ENCODE measurements at regions not wholly inside any gene's neighbourhood (a gene's known extent, or its start where the extent isn't known, plus 50 kb on each side); places are given as distances from the start of the nearest gene placed in this dataset.

DNA sequence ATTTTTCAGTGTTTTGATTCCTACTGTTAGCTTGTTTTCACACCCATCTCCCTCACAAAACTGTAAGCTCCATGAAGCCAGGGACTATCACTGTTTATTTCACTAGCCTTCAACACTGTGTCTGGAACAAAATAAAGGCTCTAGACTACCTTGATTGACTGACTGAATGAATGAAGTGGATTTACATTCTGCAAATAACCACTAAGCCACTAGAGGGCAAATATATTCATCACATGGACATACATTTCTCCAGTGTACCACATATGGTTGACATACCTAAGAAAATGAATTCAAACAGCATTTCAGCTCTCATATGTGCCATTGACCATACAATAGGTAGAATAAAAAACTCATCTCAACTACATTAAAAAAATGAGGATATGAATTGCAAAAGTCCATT lies 185.9 kb downstream of the RAB11FIP2 start:
- no peaks in the 10 kb centered on the region for H3K4me1 ChIP-seq (ENCODE audit: control insufficient read depth in 1 of 2, insufficient read depth in 2 of 2, low read length in 2 of 2)
- ChIA-PET CTCF (interaction anchor here (1.1 to 1.7 kb wide), 4 partner anchors 10 to 380 kb away, joined by 3 to 4 read pairs (median 3); no protein-coding TSS in a partner anchor), POLR2A (no interaction called here), RAD21 (ENCODE audit: low non-redundant PET in 1 of 2, low total read pairs in 2 of 2, uncharacterized antibody in 2 of 2, unreplicated experiment in 2 of 2) (no interaction called here)
- H2AFZ ChIP-seq (ENCODE audit: low read depth, low read length, poor library complexity, severe bottlenecking), result no peak overlapping the region
- H3K4me3 ChIP-seq (replicated peaks in 1 of 2; ENCODE audit: low read depth in 1 of 2, low read length in 2 of 2), result no peak overlapping the region
- ATAC-seq (peak; percentile 89), DNase-seq (ENCODE audit: low read depth, low spot score) (peak; percentile 44)
- H3K9me2 ChIP-seq (ENCODE audit: insufficient read depth), result no peaks in the 10 kb centered on the region
- no peaks in the 10 kb centered on the region for H4K20me1 ChIP-seq (ENCODE audit: insufficient read depth)
- no peak overlapping the region for H3K4me2 ChIP-seq (ENCODE audit: low read length)
- no peaks in the 10 kb centered on the region for H3K36me3 ChIP-seq (ENCODE audit: control insufficient read depth in 1 of 2, insufficient read depth in 2 of 2, low read length in 2 of 2)
- no peaks in the 10 kb centered on the region for H3K9me3 ChIP-seq (ENCODE audit: control insufficient read depth in 1 of 2, insufficient read depth in 1 of 2, low read depth in 1 of 2, low read length in 2 of 2)
- TF ChIP-seq RAD21 (IDR thresholded peaks at IDR 0.05; ENCODE audit: low read depth) (peak; percentile 61), EGR1 (IDR thresholded peaks at IDR 0.05; ENCODE audit: low read depth) (no peak)
- TF ChIP-seq, protein P1, sequence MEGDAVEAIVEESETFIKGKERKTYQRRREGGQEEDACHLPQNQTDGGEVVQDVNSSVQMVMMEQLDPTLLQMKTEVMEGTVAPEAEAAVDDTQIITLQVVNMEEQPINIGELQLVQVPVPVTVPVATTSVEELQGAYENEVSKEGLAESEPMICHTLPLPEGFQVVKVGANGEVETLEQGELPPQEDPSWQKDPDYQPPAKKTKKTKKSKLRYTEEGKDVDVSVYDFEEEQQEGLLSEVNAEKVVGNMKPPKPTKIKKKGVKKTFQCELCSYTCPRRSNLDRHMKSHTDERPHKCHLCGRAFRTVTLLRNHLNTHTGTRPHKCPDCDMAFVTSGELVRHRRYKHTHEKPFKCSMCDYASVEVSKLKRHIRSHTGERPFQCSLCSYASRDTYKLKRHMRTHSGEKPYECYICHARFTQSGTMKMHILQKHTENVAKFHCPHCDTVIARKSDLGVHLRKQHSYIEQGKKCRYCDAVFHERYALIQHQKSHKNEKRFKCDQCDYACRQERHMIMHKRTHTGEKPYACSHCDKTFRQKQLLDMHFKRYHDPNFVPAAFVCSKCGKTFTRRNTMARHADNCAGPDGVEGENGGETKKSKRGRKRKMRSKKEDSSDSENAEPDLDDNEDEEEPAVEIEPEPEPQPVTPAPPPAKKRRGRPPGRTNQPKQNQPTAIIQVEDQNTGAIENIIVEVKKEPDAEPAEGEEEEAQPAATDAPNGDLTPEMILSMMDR (IDR thresholded peaks at IDR 0.05 in 2 of 3, conservative IDR thresholded peaks at IDR 0.05 in 1 of 3; ENCODE audit: borderline replicate concordance in 1 of 3, insufficient read depth in 1 of 3, low read depth in 2 of 3, low read length in 2 of 3), result peak; percentile 43 to 76 (median 63)
- no TSS peak for BruUV-seq (replicated peaks)
- no peak overlapping the region for H3K27ac ChIP-seq (ENCODE audit: low read depth, low read length)
- intact Hi-C loops (cut with micrococcal nuclease), result loop anchor here (2.0 kb wide), 2 partner anchors 246 to 380 kb away; no protein-coding TSS in a partner anchor
- peaks cover 50% of the 10 kb centered on the region for H3K27me3 ChIP-seq (ENCODE audit: insufficient read depth, low read length)
- no peaks in the 10 kb centered on the region for H3K79me2 ChIP-seq (ENCODE audit: insufficient read depth, low read length)
- H3K9ac ChIP-seq (ENCODE audit: low read length), result no peak overlapping the region

DNA sequence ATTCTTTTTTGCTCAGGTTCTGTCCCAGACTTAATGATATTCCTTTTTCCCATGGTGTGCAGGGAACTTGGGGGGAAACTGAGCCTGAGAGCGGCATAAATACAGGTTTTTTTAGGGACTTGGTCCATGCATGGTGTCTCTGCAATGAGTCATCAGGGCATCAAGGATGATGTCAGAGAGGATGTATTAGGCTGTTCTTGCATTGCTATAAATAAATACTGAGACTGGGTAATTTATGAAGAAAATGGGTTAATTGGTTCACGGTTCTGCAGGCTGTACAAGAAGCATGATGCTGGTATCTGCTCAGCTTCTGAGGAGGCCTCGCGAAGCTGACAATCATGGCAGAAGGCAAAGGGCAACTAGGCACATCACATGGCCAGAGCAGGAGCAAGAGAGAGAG lies 185.4 kb downstream of the RAB11FIP2 start:
- peaks cover 55% of the 10 kb centered on the region for H3K27me3 ChIP-seq (ENCODE audit: insufficient read depth, low read length)
- no peaks in the 10 kb centered on the region for H3K79me2 ChIP-seq (ENCODE audit: insufficient read depth, low read length)
- RAD21 ChIA-PET (ENCODE audit: low non-redundant PET in 1 of 2, low total read pairs in 2 of 2, uncharacterized antibody in 2 of 2, unreplicated experiment in 2 of 2), result no interaction called here
- DNase-seq (ENCODE audit: low read depth, low spot score) (no peak), ATAC-seq (no peak)
- CTCF ChIA-PET, result interaction anchor here (1.1 to 1.4 kb wide), 3 partner anchors 245 to 379 kb away, joined by 3 read pairs; no protein-coding TSS in a partner anchor
- no peak overlapping the region for H3K4me3 ChIP-seq (replicated peaks in 1 of 2; ENCODE audit: low read depth in 1 of 2, low read length in 2 of 2)
- BruUV-seq (replicated peaks), result no TSS peak
- POLR2A ChIA-PET, result no interaction called here
- no peaks in the 10 kb centered on the region for H4K20me1 ChIP-seq (ENCODE audit: insufficient read depth)
- H3K4me1 ChIP-seq (ENCODE audit: control insufficient read depth in 1 of 2, insufficient read depth in 2 of 2, low read length in 2 of 2), result no peaks in the 10 kb centered on the region
- H3K27ac ChIP-seq (ENCODE audit: low read depth, low read length), result no peak overlapping the region
- H3K4me2 ChIP-seq (ENCODE audit: low read length), result no peak overlapping the region
- no peak overlapping the region for H3K9ac ChIP-seq (ENCODE audit: low read length)
- H3K9me3 ChIP-seq (ENCODE audit: control insufficient read depth in 1 of 2, insufficient read depth in 1 of 2, low read depth in 1 of 2, low read length in 2 of 2), result no peaks in the 10 kb centered on the region
- H3K36me3 ChIP-seq (ENCODE audit: control insufficient read depth in 1 of 2, insufficient read depth in 2 of 2, low read length in 2 of 2), result no peaks in the 10 kb centered on the region
- intact Hi-C loops (cut with micrococcal nuclease), result loop anchor here (2.0 kb wide), 2 partner anchors 245 to 379 kb away; no protein-coding TSS in a partner anchor
- no peak overlapping the region for H2AFZ ChIP-seq (ENCODE audit: low read depth, low read length, poor library complexity, severe bottlenecking)
- H3K9me2 ChIP-seq (ENCODE audit: insufficient read depth), result no peaks in the 10 kb centered on the region
- no peak for TF ChIP-seq SIN3A (IDR thresholded peaks at IDR 0.05; ENCODE audit: low read depth)
- no peak for TF ChIP-seq CBX3 (IDR thresholded peaks at IDR 0.05; ENCODE audit: low read depth)
- TF ChIP-seq RAD21 (IDR thresholded peaks at IDR 0.05; ENCODE audit: low read depth), result no peak
- no peak for TF ChIP-seq SRF (IDR thresholded peaks at IDR 0.05; ENCODE audit: low read depth)
- no peak for TF ChIP-seq ZFX (IDR thresholded peaks at IDR 0.05)
- no peak for TF ChIP-seq ELF1 (IDR thresholded peaks at IDR 0.05; ENCODE audit: borderline replicate concordance, low read depth)
- TF ChIP-seq, protein P2, sequence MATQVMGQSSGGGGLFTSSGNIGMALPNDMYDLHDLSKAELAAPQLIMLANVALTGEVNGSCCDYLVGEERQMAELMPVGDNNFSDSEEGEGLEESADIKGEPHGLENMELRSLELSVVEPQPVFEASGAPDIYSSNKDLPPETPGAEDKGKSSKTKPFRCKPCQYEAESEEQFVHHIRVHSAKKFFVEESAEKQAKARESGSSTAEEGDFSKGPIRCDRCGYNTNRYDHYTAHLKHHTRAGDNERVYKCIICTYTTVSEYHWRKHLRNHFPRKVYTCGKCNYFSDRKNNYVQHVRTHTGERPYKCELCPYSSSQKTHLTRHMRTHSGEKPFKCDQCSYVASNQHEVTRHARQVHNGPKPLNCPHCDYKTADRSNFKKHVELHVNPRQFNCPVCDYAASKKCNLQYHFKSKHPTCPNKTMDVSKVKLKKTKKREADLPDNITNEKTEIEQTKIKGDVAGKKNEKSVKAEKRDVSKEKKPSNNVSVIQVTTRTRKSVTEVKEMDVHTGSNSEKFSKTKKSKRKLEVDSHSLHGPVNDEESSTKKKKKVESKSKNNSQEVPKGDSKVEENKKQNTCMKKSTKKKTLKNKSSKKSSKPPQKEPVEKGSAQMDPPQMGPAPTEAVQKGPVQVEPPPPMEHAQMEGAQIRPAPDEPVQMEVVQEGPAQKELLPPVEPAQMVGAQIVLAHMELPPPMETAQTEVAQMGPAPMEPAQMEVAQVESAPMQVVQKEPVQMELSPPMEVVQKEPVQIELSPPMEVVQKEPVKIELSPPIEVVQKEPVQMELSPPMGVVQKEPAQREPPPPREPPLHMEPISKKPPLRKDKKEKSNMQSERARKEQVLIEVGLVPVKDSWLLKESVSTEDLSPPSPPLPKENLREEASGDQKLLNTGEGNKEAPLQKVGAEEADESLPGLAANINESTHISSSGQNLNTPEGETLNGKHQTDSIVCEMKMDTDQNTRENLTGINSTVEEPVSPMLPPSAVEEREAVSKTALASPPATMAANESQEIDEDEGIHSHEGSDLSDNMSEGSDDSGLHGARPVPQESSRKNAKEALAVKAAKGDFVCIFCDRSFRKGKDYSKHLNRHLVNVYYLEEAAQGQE (IDR thresholded peaks at IDR 0.05; ENCODE audit: low read depth), result no peak
- TF ChIP-seq FOSL1 (IDR thresholded peaks at IDR 0.05; ENCODE audit: low read depth), result no peak
- TF ChIP-seq POLR2AphosphoS5 (IDR thresholded peaks at IDR 0.05; ENCODE audit: low read depth, low read length), result no peak
- TF ChIP-seq, protein P3, sequence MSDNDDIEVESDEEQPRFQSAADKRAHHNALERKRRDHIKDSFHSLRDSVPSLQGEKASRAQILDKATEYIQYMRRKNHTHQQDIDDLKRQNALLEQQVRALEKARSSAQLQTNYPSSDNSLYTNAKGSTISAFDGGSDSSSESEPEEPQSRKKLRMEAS (IDR thresholded peaks at IDR 0.05), result no peak
- TF ChIP-seq EZH2phosphoT487 (IDR thresholded peaks at IDR 0.05; ENCODE audit: borderline replicate concordance), result no peak
- no peak for TF ChIP-seq TCF7L2 (IDR thresholded peaks at IDR 0.05; ENCODE audit: borderline replicate concordance, extremely low read depth, insufficient read depth, insufficient read length)
- no peak for TF ChIP-seq EZH2 (IDR thresholded peaks at IDR 0.05)
